SK-N-SH treated with all-trans-retinoic acid at 6 μM for 48 hours (cell line): ENCODE measurements at regions not wholly inside any gene's neighbourhood (a gene's known extent, or its start where the extent isn't known, plus 50 kb on each side); places are given as distances from the start of the nearest gene placed in this dataset.

Experiments used
- BACH2 ChIP-seq: fragments of 250-450 bp; sonication (Bioruptor Pico); IDR thresholded peaks from 2 replicates; pipeline ENCODE4 v1.9.0; 2021; ENCODE audit warnings: mild to moderate bottlenecking, borderline replicate concordance
- CREB5 ChIP-seq: fragments of 250-450 bp; sonication (Bioruptor Pico); IDR thresholded peaks from 2 replicates; pipeline ENCODE4 v1.5.1; 2020; ENCODE audit warnings: low read depth, mild to moderate bottlenecking, moderate library complexity
- CSDC2 ChIP-seq: fragments of 250-450 bp; sonication (Bioruptor Pico); IDR thresholded peaks from 2 replicates; pipeline ENCODE4 v1.5.0; 2020; ENCODE audit warnings: mild to moderate bottlenecking, moderate library complexity
- CSRNP3 ChIP-seq: fragments of 250-450 bp; sonication (Bioruptor Pico); IDR thresholded peaks from 2 replicates; pipeline ENCODE4 v1.5.1; 2021; ENCODE audit warnings: mild to moderate bottlenecking, moderate library complexity
- ESRRG ChIP-seq: fragments of 250-450 bp; sonication (Bioruptor Pico); IDR thresholded peaks from 2 replicates; pipeline ENCODE4 v1.6.1; 2021; ENCODE audit warnings: mild to moderate bottlenecking
- OSR1 ChIP-seq: fragments of 250-450 bp; sonication (Bioruptor Pico); IDR thresholded peaks from 2 replicates; pipeline ENCODE4 v1.8.0; 2022; ENCODE audit warnings: moderate library complexity, mild to moderate bottlenecking, inconsistent platforms
- PATZ1 ChIP-seq: fragments of 250-450 bp; sonication (Bioruptor Pico); IDR thresholded peaks from 2 replicates; pipeline ENCODE4 v1.8.0; 2020; ENCODE audit warnings: mild to moderate bottlenecking, moderate library complexity, borderline replicate concordance
- PPARA ChIP-seq: fragments of 250-450 bp; sonication (Bioruptor Pico); IDR thresholded peaks from 2 replicates; pipeline ENCODE4 v1.5.0; 2020; ENCODE audit warnings: mild to moderate bottlenecking, borderline replicate concordance
- RARB ChIP-seq: fragments of 250-450 bp; sonication (Bioruptor Pico); IDR thresholded peaks from 2 replicates; pipeline ENCODE4 v1.8.0; 2021; ENCODE audit warnings: mild to moderate bottlenecking, moderate library complexity
- ZC3H10 ChIP-seq: fragments of 250-450 bp; sonication (Bioruptor Pico); IDR thresholded peaks from 2 replicates; pipeline ENCODE4 v1.5.1; 2021; ENCODE audit warnings: mild to moderate bottlenecking, moderate library complexity
- ZFP3 ChIP-seq: fragments of 250-450 bp; sonication (Bioruptor Pico); IDR thresholded peaks from 2 replicates; pipeline ENCODE4 v1.5.0; 2020; ENCODE audit warnings: mild to moderate bottlenecking, moderate library complexity
- ZFP30 ChIP-seq: fragments of 450-650 bp; formaldehyde crosslinking; IDR thresholded peaks from 2 replicates; pipeline ENCODE4 v1.5.0; 2022; ENCODE audit warnings: mild to moderate bottlenecking, moderate library complexity
- ZNF70 ChIP-seq: fragments of 450-650 bp; formaldehyde crosslinking; IDR thresholded peaks from 2 replicates; pipeline ENCODE4 v1.5.0; 2020; ENCODE audit warnings: mild to moderate bottlenecking, moderate library complexity
- TF ChIP-seq, protein P1 (sequence below): fragments of 250-450 bp; sonication (Bioruptor Pico); IDR thresholded peaks from 2 replicates; pipeline ENCODE4 v1.5.0; 2020; ENCODE audit warnings: mild to moderate bottlenecking, moderate library complexity

GRCh38 chr16:80883159-80883642 is 78.8 kb upstream of the CDYL2 start:
- TF ChIP-seq PATZ1 (CRISPR knock-in tag) = no peak
- TF ChIP-seq ZFP3 (CRISPR knock-in tag) = no peak
- TF ChIP-seq ZC3H10 (CRISPR knock-in tag) = no peak
- no peak for TF ChIP-seq CSDC2
- no peak for TF ChIP-seq CREB5 (CRISPR knock-in tag)
- TF ChIP-seq ESRRG (CRISPR knock-in tag) = no peak
- no peak for TF ChIP-seq ZFP30 (CRISPR knock-in tag)
- TF ChIP-seq CSRNP3 = no peak
- TF ChIP-seq PPARA (CRISPR knock-in tag) = no peak
- no peak for TF ChIP-seq BACH2 (CRISPR knock-in tag)
- no peak for TF ChIP-seq RARB (CRISPR knock-in tag)
- no peak for TF ChIP-seq OSR1 (CRISPR knock-in tag)
- no peak for TF ChIP-seq ZNF70 (CRISPR knock-in tag)
- TF ChIP-seq, protein P1, sequence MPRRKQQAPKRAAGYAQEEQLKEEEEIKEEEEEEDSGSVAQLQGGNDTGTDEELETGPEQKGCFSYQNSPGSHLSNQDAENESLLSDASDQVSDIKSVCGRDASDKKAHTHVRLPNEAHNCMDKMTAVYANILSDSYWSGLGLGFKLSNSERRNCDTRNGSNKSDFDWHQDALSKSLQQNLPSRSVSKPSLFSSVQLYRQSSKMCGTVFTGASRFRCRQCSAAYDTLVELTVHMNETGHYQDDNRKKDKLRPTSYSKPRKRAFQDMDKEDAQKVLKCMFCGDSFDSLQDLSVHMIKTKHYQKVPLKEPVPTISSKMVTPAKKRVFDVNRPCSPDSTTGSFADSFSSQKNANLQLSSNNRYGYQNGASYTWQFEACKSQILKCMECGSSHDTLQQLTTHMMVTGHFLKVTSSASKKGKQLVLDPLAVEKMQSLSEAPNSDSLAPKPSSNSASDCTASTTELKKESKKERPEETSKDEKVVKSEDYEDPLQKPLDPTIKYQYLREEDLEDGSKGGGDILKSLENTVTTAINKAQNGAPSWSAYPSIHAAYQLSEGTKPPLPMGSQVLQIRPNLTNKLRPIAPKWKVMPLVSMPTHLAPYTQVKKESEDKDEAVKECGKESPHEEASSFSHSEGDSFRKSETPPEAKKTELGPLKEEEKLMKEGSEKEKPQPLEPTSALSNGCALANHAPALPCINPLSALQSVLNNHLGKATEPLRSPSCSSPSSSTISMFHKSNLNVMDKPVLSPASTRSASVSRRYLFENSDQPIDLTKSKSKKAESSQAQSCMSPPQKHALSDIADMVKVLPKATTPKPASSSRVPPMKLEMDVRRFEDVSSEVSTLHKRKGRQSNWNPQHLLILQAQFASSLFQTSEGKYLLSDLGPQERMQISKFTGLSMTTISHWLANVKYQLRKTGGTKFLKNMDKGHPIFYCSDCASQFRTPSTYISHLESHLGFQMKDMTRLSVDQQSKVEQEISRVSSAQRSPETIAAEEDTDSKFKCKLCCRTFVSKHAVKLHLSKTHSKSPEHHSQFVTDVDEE (CRISPR knock-in tag) = no peak
